ENCODE measurements at regions not wholly inside any gene's neighbourhood (a gene's known extent, or its start where the extent isn't known, plus 50 kb on each side); places are given as distances from the start of the nearest gene placed in this dataset.

- no peaks in the 10 kb centered on the region for H3K36me3 Mint-ChIP-seq
- CTCF ChIA-PET: no interaction called here
- no peak overlapping the region for H3K27ac Mint-ChIP-seq
- no peaks in the 10 kb centered on the region for H3K4me1 Mint-ChIP-seq
- H3K27me3 Mint-ChIP-seq: no peaks in the 10 kb centered on the region
- H3K9me3 Mint-ChIP-seq: no peaks in the 10 kb centered on the region
- H3K4me3 Mint-ChIP-seq: no peak overlapping the region
- DNase-seq: no peak
Measured at GRCh38 chr9:86893811-86894490, 53.4 kb downstream of the GAS1 start.

GRCh38 chr9:86892576-86892975, 54.7 kb downstream of the GAS1 start:
- Mint-ChIP-seq H3K9me3 (no peaks in the 10 kb centered on the region), H3K27ac (no peak overlapping the region), H3K27me3 (no peaks in the 10 kb centered on the region), H3K4me1 (no peaks in the 10 kb centered on the region), H3K36me3 (no peaks in the 10 kb centered on the region), H3K4me3 (no peak overlapping the region)
- no peak for DNase-seq
- CTCF ChIA-PET: no interaction called here

GRCh38 chr9:86891886-86892437, 55.3 kb downstream of the GAS1 start:
- H3K27ac Mint-ChIP-seq: no peak overlapping the region
- H3K36me3 Mint-ChIP-seq: no peaks in the 10 kb centered on the region
- no peak for DNase-seq
- CTCF ChIA-PET: no interaction called here
- H3K9me3 Mint-ChIP-seq: no peaks in the 10 kb centered on the region
- H3K27me3 Mint-ChIP-seq: no peaks in the 10 kb centered on the region
- no peaks in the 10 kb centered on the region for H3K4me1 Mint-ChIP-seq
- H3K4me3 Mint-ChIP-seq: no peak overlapping the region

- Mint-ChIP-seq H3K4me1 (no peaks in the 10 kb centered on the region), H3K27me3 (no peaks in the 10 kb centered on the region), H3K4me3 (no peak overlapping the region), H3K9me3 (no peaks in the 10 kb centered on the region), H3K27ac (no peak overlapping the region), H3K36me3 (no peaks in the 10 kb centered on the region)
- DNase-seq: no peak
- CTCF ChIA-PET: no interaction called here
Measured at GRCh38 chr9:86891091-86891490, 56.2 kb downstream of the GAS1 start.

- H3K4me1 Mint-ChIP-seq: no peaks in the 10 kb centered on the region
- CTCF ChIA-PET: no interaction called here
- H3K9me3 Mint-ChIP-seq: no peaks in the 10 kb centered on the region
- H3K27ac Mint-ChIP-seq: no peak overlapping the region
- DNase-seq: no peak
- no peaks in the 10 kb centered on the region for H3K36me3 Mint-ChIP-seq
- H3K4me3 Mint-ChIP-seq: no peak overlapping the region
- H3K27me3 Mint-ChIP-seq: no peaks in the 10 kb centered on the region
Measured at GRCh38 chr9:86885232-86885631, 62.1 kb downstream of the GAS1 start.

- no peaks in the 10 kb centered on the region for H3K4me1 Mint-ChIP-seq
- no peak overlapping the region for H3K4me3 Mint-ChIP-seq
- H3K36me3 Mint-ChIP-seq: no peaks in the 10 kb centered on the region
- no peaks in the 10 kb centered on the region for H3K9me3 Mint-ChIP-seq
- DNase-seq: no peak
- no peak overlapping the region for H3K27ac Mint-ChIP-seq
- no peaks in the 10 kb centered on the region for H3K27me3 Mint-ChIP-seq
- CTCF ChIA-PET: no interaction called here
Measured at GRCh38 chr9:86876621-86877196, 70.6 kb downstream of the GAS1 start.

- H3K9me3 Mint-ChIP-seq: no peaks in the 10 kb centered on the region
- H3K4me1 Mint-ChIP-seq: no peaks in the 10 kb centered on the region
- no peak overlapping the region for H3K27ac Mint-ChIP-seq
- H3K4me3 Mint-ChIP-seq: no peak overlapping the region
- H3K36me3 Mint-ChIP-seq: no peaks in the 10 kb centered on the region
- H3K27me3 Mint-ChIP-seq: no peaks in the 10 kb centered on the region
- CTCF ChIA-PET: no interaction called here
- no peak for DNase-seq
Measured at GRCh38 chr9:86868616-86869015, 78.7 kb downstream of the GAS1 start.

GRCh38 chr9:86867804-86868313, 79.4 kb downstream of the GAS1 start:
- no peaks in the 10 kb centered on the region for H3K36me3 Mint-ChIP-seq
- H3K27me3 Mint-ChIP-seq: no peaks in the 10 kb centered on the region
- CTCF ChIA-PET: no interaction called here
- DNase-seq: no peak
- no peak overlapping the region for H3K27ac Mint-ChIP-seq
- H3K4me1 Mint-ChIP-seq: no peaks in the 10 kb centered on the region
- H3K9me3 Mint-ChIP-seq: no peaks in the 10 kb centered on the region
- H3K4me3 Mint-ChIP-seq: no peak overlapping the region

GRCh38 chr9:86865952-86866351, 81.4 kb downstream of the GAS1 start:
- Mint-ChIP-seq H3K9me3 (no peaks in the 10 kb centered on the region), H3K4me1 (no peaks in the 10 kb centered on the region), H3K4me3 (no peak overlapping the region), H3K36me3 (no peaks in the 10 kb centered on the region), H3K27me3 (no peaks in the 10 kb centered on the region), H3K27ac (no peak overlapping the region)
- CTCF ChIA-PET: no interaction called here
- no peak for DNase-seq

- no peaks in the 10 kb centered on the region for H3K27me3 Mint-ChIP-seq
- no peaks in the 10 kb centered on the region for H3K36me3 Mint-ChIP-seq
- DNase-seq: no peak
- no peak overlapping the region for H3K4me3 Mint-ChIP-seq
- no peaks in the 10 kb centered on the region for H3K4me1 Mint-ChIP-seq
- H3K9me3 Mint-ChIP-seq: no peaks in the 10 kb centered on the region
- H3K27ac Mint-ChIP-seq: no peak overlapping the region
- CTCF ChIA-PET: no interaction called here
Measured at GRCh38 chr9:86860006-86860405, 87.3 kb downstream of the GAS1 start.

GRCh38 chr9:86859056-86859455, 88.2 kb downstream of the GAS1 start:
- no peaks in the 10 kb centered on the region for H3K4me1 Mint-ChIP-seq
- no peaks in the 10 kb centered on the region for H3K9me3 Mint-ChIP-seq
- no peak for DNase-seq
- no peaks in the 10 kb centered on the region for H3K27me3 Mint-ChIP-seq
- no peak overlapping the region for H3K4me3 Mint-ChIP-seq
- no peaks in the 10 kb centered on the region for H3K36me3 Mint-ChIP-seq
- CTCF ChIA-PET: no interaction called here
- no peak overlapping the region for H3K27ac Mint-ChIP-seq

- Mint-ChIP-seq H3K27ac (no peak overlapping the region), H3K9me3 (no peaks in the 10 kb centered on the region), H3K4me3 (no peak overlapping the region), H3K4me1 (no peaks in the 10 kb centered on the region), H3K27me3 (no peaks in the 10 kb centered on the region), H3K36me3 (no peaks in the 10 kb centered on the region)
- CTCF ChIA-PET: no interaction called here
- DNase-seq: no peak
Measured at GRCh38 chr9:86858009-86858408, 89.3 kb downstream of the GAS1 start.

- CTCF ChIA-PET: no interaction called here
- H3K4me3 Mint-ChIP-seq: no peak overlapping the region
- no peak overlapping the region for H3K27ac Mint-ChIP-seq
- H3K36me3 Mint-ChIP-seq: no peaks in the 10 kb centered on the region
- peaks cover 4% of the 10 kb centered on the region for H3K9me3 Mint-ChIP-seq
- H3K4me1 Mint-ChIP-seq: no peaks in the 10 kb centered on the region
- no peak for DNase-seq
- no peaks in the 10 kb centered on the region for H3K27me3 Mint-ChIP-seq
Measured at GRCh38 chr9:86856259-86856658, 91.0 kb downstream of the GAS1 start.

GRCh38 chr9:86854898-86855523, 92.3 kb downstream of the GAS1 start:
- Mint-ChIP-seq H3K36me3 (no peaks in the 10 kb centered on the region), H3K9me3 (peaks cover 4% of the 10 kb centered on the region), H3K4me3 (no peak overlapping the region), H3K27me3 (no peaks in the 10 kb centered on the region), H3K27ac (no peak overlapping the region), H3K4me1 (no peaks in the 10 kb centered on the region)
- DNase-seq: no peak
- CTCF ChIA-PET: no interaction called here

GRCh38 chr9:86846656-86847055, 100.7 kb downstream of the GAS1 start:
- H3K27ac Mint-ChIP-seq: no peak overlapping the region
- H3K4me3 Mint-ChIP-seq: no peak overlapping the region
- DNase-seq: no peak
- no peaks in the 10 kb centered on the region for H3K27me3 Mint-ChIP-seq
- H3K4me1 Mint-ChIP-seq: no peaks in the 10 kb centered on the region
- H3K36me3 Mint-ChIP-seq: no peaks in the 10 kb centered on the region
- H3K9me3 Mint-ChIP-seq: peaks cover under 1% of the 10 kb centered on the region
- CTCF ChIA-PET: no interaction called here

Data from activated naive CD4-positive, alpha-beta T cell treated with anti-CD3 and anti-CD28 coated beads, Interleukin-2, amount 10 ng/mL, durations not matched to agents 7 days and 5 days (primary cell).